H9 (cell line): ENCODE measurements at regions not wholly inside any gene's neighbourhood (a gene's known extent, or its start where the extent isn't known, plus 50 kb on each side); places are given as distances from the start of the nearest gene placed in this dataset.

Experiments used
- DNase-seq: peaks from one replicate; pipeline ENCODE4 v3.0.0-alpha.2; 2017
- H2AFZ ChIP-seq: one replicate; pipeline ENCODE4 v1.6.1; 2013; ENCODE audit warnings: mild to moderate bottlenecking, low read length, control low read depth, moderate library complexity
- H2AK5ac ChIP-seq: 2 replicates; pipeline ENCODE4 v1.6.1; 2013; ENCODE audit warnings: low read length, control low read depth, mixed read lengths; ENCODE audit not compliant: insufficient read length
- H2BK120ac ChIP-seq: one replicate; pipeline ENCODE4 v1.6.1; 2013; ENCODE audit warnings: low read depth, mild to moderate bottlenecking, low read length, control low read depth, inconsistent platforms; ENCODE audit not compliant: poor library complexity, severe bottlenecking
- H2BK12ac ChIP-seq: 2 replicates; pipeline ENCODE4 v1.6.1; 2013; ENCODE audit warnings: low read length, control low read depth, mixed read lengths, low read depth; ENCODE audit not compliant: insufficient read length
- H2BK15ac ChIP-seq: 2 replicates; pipeline ENCODE4 v1.6.1; 2013; ENCODE audit warnings: low read depth, low read length, control low read depth
- H2BK20ac ChIP-seq: one replicate; pipeline ENCODE4 v1.6.1; 2013; ENCODE audit warnings: low read depth, mild to moderate bottlenecking, low read length, control low read depth, inconsistent platforms; ENCODE audit not compliant: poor library complexity, severe bottlenecking
- H2BK5ac ChIP-seq: 2 replicates; pipeline ENCODE4 v1.6.1; 2013; ENCODE audit warnings: low read length, control low read depth, mixed read lengths; ENCODE audit not compliant: insufficient read length
- H3K14ac ChIP-seq: 2 replicates; pipeline ENCODE4 v1.6.1; 2013; ENCODE audit warnings: low read length, control low read depth; ENCODE audit not compliant: insufficient read depth
- H3K18ac ChIP-seq: 2 replicates; pipeline ENCODE4 v1.6.1; 2013; ENCODE audit warnings: low read depth, mild to moderate bottlenecking, mixed read lengths, low read length, control low read depth; ENCODE audit not compliant: insufficient read length
- H3K23ac ChIP-seq: 2 replicates; pipeline ENCODE4 v1.6.1; 2013; ENCODE audit warnings: low read length, control low read depth, mixed read lengths, low read depth; ENCODE audit not compliant: insufficient read length
- H3K23me2 ChIP-seq: 2 replicates; pipeline ENCODE4 v1.6.1; 2013; ENCODE audit warnings: low read depth, mild to moderate bottlenecking, mixed read lengths, low read length, control low read depth; ENCODE audit not compliant: insufficient read length, poor library complexity, severe bottlenecking
- H3K27ac ChIP-seq: 2 replicates; pipeline ENCODE4 v1.5.1; 2013; ENCODE audit warnings: low read length, control low read depth, mixed read lengths, low read depth; ENCODE audit not compliant: insufficient read length
- H3K27me3 ChIP-seq: 2 replicates; pipeline ENCODE4 v1.6.1; 2013; ENCODE audit warnings: low read length, control low read depth, inconsistent platforms; ENCODE audit not compliant: insufficient read depth
- H3K4ac ChIP-seq: 2 replicates; pipeline ENCODE4 v1.6.1; 2013; ENCODE audit warnings: low read depth, mild to moderate bottlenecking, control low read depth, inconsistent platforms, low read length, moderate library complexity
- H3K4me1 ChIP-seq: 2 replicates; pipeline ENCODE4 v1.6.1; 2013; ENCODE audit warnings: low read length, control low read depth, inconsistent platforms; ENCODE audit not compliant: insufficient read depth
- H3K4me2 ChIP-seq: 2 replicates; pipeline ENCODE4 v1.6.1; 2013; ENCODE audit warnings: low read length, control low read depth, mixed read lengths; ENCODE audit not compliant: insufficient read length, insufficient read depth
- H3K56ac ChIP-seq: 2 replicates; pipeline ENCODE4 v1.6.1; 2013; ENCODE audit warnings: low read depth, mild to moderate bottlenecking, mixed read lengths, low read length, control low read depth; ENCODE audit not compliant: insufficient read length
- H3K79me1 ChIP-seq: 2 replicates; pipeline ENCODE4 v1.6.1; 2013; ENCODE audit warnings: low read depth, mild to moderate bottlenecking, moderate library complexity, low read length, control low read depth, inconsistent platforms; ENCODE audit not compliant: insufficient read depth, poor library complexity, severe bottlenecking
- H3K79me2 ChIP-seq: 2 replicates; pipeline ENCODE4 v1.6.1; 2013; ENCODE audit warnings: low read length, control low read depth, inconsistent platforms; ENCODE audit not compliant: insufficient read depth
- H3K9ac ChIP-seq: 2 replicates; pipeline ENCODE4 v1.6.1; 2013; ENCODE audit warnings: low read length, control low read depth, mixed read lengths; ENCODE audit not compliant: insufficient read length; ENCODE audit errors: extremely low read depth
- H3K9me3 ChIP-seq: one replicate; pipeline ENCODE4 v1.6.1; 2013; ENCODE audit warnings: low read depth, low read length, inconsistent platforms; ENCODE audit not compliant: control insufficient read depth
- H3T11ph ChIP-seq: one replicate; pipeline ENCODE4 v1.6.1; 2013; ENCODE audit warnings: mild to moderate bottlenecking, low read length, control low read depth, inconsistent platforms
- H4K20me1 ChIP-seq: one replicate; pipeline ENCODE4 v1.6.1; 2013; ENCODE audit not compliant: control insufficient read depth, insufficient read length, insufficient read depth
- H4K5ac ChIP-seq: 2 replicates; pipeline ENCODE4 v1.6.1; 2013; ENCODE audit warnings: low read depth, mild to moderate bottlenecking, mixed read lengths, low read length, control low read depth; ENCODE audit not compliant: insufficient read length
- H4K8ac ChIP-seq: replicated peaks from 2 replicates; pipeline ENCODE4 v1.6.1; 2013; ENCODE audit warnings: low read length, control low read depth, mixed read lengths, low read depth; ENCODE audit not compliant: insufficient read length
- H4K91ac ChIP-seq: 2 replicates; pipeline ENCODE4 v1.6.1; 2013; ENCODE audit warnings: low read depth, mild to moderate bottlenecking, moderate library complexity, mixed read lengths, low read length, control low read depth; ENCODE audit not compliant: insufficient read length
- H3K27ac Mint-ChIP-seq, 3 experiments: 2 replicates in 2 of 3; 3 replicates in 1 of 3; pipeline ENCODE4 v1.8.0; 2020 to 2021; ENCODE audit warnings: mixed read lengths in 3 of 3, mild to moderate bottlenecking in 1 of 3, moderate library complexity in 1 of 3
- H3K27me3 Mint-ChIP-seq: 2 replicates; pipeline ENCODE4 v1.8.0; 2021; ENCODE audit warnings: low read depth, mild to moderate bottlenecking, moderate library complexity, mixed read lengths
- H3K36me3 Mint-ChIP-seq, 3 experiments: 2 replicates in 2 of 3; 3 replicates in 1 of 3; pipeline ENCODE4 v1.8.0; 2020 to 2021; ENCODE audit warnings: low read depth in 3 of 3, mixed read lengths in 3 of 3; ENCODE audit not compliant: insufficient read depth in 1 of 3
- H3K4me1 Mint-ChIP-seq, 2 experiments: 2 replicates each; pipeline ENCODE4 v1.8.0; 2020; ENCODE audit warnings: mixed read lengths in 2 of 2
- H3K4me3 Mint-ChIP-seq, 2 experiments: 2 replicates in 1 of 2; 3 replicates in 1 of 2; pipeline ENCODE4 v1.8.0; 2020 to 2021; ENCODE audit warnings: mild to moderate bottlenecking in 2 of 2, mixed read lengths in 2 of 2, moderate library complexity in 1 of 2
- H3K9me3 Mint-ChIP-seq, 2 experiments: 2 replicates in 1 of 2; 3 replicates in 1 of 2; pipeline ENCODE4 v1.8.0; 2020; ENCODE audit warnings: mild to moderate bottlenecking in 2 of 2, mixed read lengths in 2 of 2, moderate library complexity in 1 of 2
- WGBS: extraction: QIAGEN DNeasy Blood & Tissue Kit; methylation state at CpG from one replicate; pipeline ENCODE4 v1.1.7; 2013; ENCODE audit warnings: missing lambda C conversion rate, low lambda C conversion rate, mixed read lengths; ENCODE audit not compliant: insufficient read length; ENCODE audit errors: extremely low coverage; 5-methylcytosine and 5-hydroxymethylcytosine counted together
- TF ChIP-seq, protein P1 (sequence below): fragments of 200-600 bp; sonication (generic); conservative IDR thresholded peaks from 3 replicates; pipeline ENCODE4 v1.8.0; 2021; ENCODE audit warnings: antibody characterized with exemption, mild to moderate bottlenecking

DNA sequence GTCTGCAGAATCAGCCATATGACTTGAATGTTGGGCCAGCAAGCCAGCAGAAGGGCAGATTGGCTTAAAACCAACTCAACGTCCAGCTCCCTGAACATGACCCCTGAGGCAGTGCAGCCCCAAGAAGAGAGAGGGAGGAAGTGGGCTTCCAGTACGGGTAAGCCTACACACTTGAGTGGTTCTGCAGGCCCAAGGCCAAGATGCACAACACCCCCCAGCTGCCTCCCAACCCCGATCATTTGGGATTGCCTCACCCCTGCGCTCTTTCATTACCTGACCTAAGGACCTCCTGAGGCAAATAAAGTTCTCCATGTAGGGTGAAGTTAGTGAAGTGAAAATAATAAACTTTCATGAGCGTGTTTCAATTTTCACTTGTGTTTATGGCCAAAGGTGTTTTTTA lies 536.0 kb downstream of the TNS1 start:
- H3K4me2 ChIP-seq, result no peak overlapping the region
- DNase-seq, result no peak
- WGBS, result no CpG with 5 or more reads among the region's 5 CpGs
- H3K36me3 Mint-ChIP-seq, result no peaks in the 10 kb centered on the region
- no peaks in the 10 kb centered on the region for H3K23me2 ChIP-seq
- H2BK120ac ChIP-seq, result no peak overlapping the region
- no peak overlapping the region for H3K23ac ChIP-seq
- no peaks in the 10 kb centered on the region for H3K9me3 Mint-ChIP-seq
- H3K18ac ChIP-seq, result no peak overlapping the region
- H3K14ac ChIP-seq, result peak overlapping the region; percentile 64; the same call in 1 of the 2 replicates
- TF ChIP-seq, protein P1, sequence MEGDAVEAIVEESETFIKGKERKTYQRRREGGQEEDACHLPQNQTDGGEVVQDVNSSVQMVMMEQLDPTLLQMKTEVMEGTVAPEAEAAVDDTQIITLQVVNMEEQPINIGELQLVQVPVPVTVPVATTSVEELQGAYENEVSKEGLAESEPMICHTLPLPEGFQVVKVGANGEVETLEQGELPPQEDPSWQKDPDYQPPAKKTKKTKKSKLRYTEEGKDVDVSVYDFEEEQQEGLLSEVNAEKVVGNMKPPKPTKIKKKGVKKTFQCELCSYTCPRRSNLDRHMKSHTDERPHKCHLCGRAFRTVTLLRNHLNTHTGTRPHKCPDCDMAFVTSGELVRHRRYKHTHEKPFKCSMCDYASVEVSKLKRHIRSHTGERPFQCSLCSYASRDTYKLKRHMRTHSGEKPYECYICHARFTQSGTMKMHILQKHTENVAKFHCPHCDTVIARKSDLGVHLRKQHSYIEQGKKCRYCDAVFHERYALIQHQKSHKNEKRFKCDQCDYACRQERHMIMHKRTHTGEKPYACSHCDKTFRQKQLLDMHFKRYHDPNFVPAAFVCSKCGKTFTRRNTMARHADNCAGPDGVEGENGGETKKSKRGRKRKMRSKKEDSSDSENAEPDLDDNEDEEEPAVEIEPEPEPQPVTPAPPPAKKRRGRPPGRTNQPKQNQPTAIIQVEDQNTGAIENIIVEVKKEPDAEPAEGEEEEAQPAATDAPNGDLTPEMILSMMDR, result no peak
- no peaks in the 10 kb centered on the region for H3K9me3 ChIP-seq
- no peak overlapping the region for H2BK12ac ChIP-seq
- H3K79me1 ChIP-seq, result no peaks in the 10 kb centered on the region
- H2BK5ac ChIP-seq, result no peak overlapping the region
- H3K27me3 Mint-ChIP-seq, result peaks cover 2% of the 10 kb centered on the region; the same call in 1 of the 2 replicates
- no peak overlapping the region for H3K27ac ChIP-seq
- no peak overlapping the region for H2AFZ ChIP-seq
- H3K4ac ChIP-seq, result no peak overlapping the region
- no peak overlapping the region for H4K91ac ChIP-seq
- H4K20me1 ChIP-seq, result no peaks in the 10 kb centered on the region
- H3T11ph ChIP-seq, result no peak overlapping the region
- no peak overlapping the region for H3K9ac ChIP-seq
- no peak overlapping the region for H2BK20ac ChIP-seq
- no peak overlapping the region for H2BK15ac ChIP-seq
- no peaks in the 10 kb centered on the region; the same call in 1 of the 2 replicates for H3K27me3 ChIP-seq
- H3K27ac Mint-ChIP-seq, result no peak overlapping the region
- H3K4me3 Mint-ChIP-seq, result no peak overlapping the region
- no peak overlapping the region for H2AK5ac ChIP-seq
- no peak overlapping the region for H3K56ac ChIP-seq
- no peaks in the 10 kb centered on the region for H3K4me1 Mint-ChIP-seq
- no peak overlapping the region for H4K5ac ChIP-seq
- H3K79me2 ChIP-seq, result no peaks in the 10 kb centered on the region
- H3K4me1 ChIP-seq, result no peaks in the 10 kb centered on the region
- H4K8ac ChIP-seq, result no peak overlapping the region
